Mesothelial cell of epicardium (in vitro differentiated cells): ENCODE measurements at regions not wholly inside any gene's neighbourhood (a gene's known extent, or its start where the extent isn't known, plus 50 kb on each side); places are given as distances from the start of the nearest gene placed in this dataset.
A peak's percentile ranks its signal among the peaks of the same experiment; 100 is the strongest.

Source experiments
- DNase-seq, 2 experiments: peaks; one replicate each; pipeline ENCODE4 v3.0.0; 2021; ENCODE audit warnings: low spot score in 2 of 2; ENCODE audit not compliant: unreplicated experiment in 2 of 2
- H3K27ac Mint-ChIP-seq: 2 replicates; pipeline ENCODE4 v1.8.0; 2021; ENCODE audit warnings: mixed read lengths
- H3K27me3 Mint-ChIP-seq: 2 replicates; pipeline ENCODE4 v1.8.0; 2021; ENCODE audit warnings: low read depth, mixed read lengths
- H3K36me3 Mint-ChIP-seq: 2 replicates; pipeline ENCODE4 v1.8.0; 2021; ENCODE audit warnings: mixed read lengths
- H3K4me1 Mint-ChIP-seq: 2 replicates; pipeline ENCODE4 v1.8.0; 2021; ENCODE audit warnings: mixed read lengths
- H3K4me3 Mint-ChIP-seq: 2 replicates; pipeline ENCODE4 v1.8.0; 2021; ENCODE audit warnings: mild to moderate bottlenecking, moderate library complexity, mixed read lengths
- H3K9me3 Mint-ChIP-seq: 2 replicates; pipeline ENCODE4 v1.8.0; 2021; ENCODE audit warnings: mixed read lengths
- TF ChIP-seq, protein P1 (sequence below): fragments of 200-600 bp; sonication (generic); IDR thresholded peaks from one replicate; pipeline ENCODE4 v1.5.0; 2021; ENCODE audit warnings: antibody characterized with exemption; ENCODE audit not compliant: unreplicated experiment

DNA sequence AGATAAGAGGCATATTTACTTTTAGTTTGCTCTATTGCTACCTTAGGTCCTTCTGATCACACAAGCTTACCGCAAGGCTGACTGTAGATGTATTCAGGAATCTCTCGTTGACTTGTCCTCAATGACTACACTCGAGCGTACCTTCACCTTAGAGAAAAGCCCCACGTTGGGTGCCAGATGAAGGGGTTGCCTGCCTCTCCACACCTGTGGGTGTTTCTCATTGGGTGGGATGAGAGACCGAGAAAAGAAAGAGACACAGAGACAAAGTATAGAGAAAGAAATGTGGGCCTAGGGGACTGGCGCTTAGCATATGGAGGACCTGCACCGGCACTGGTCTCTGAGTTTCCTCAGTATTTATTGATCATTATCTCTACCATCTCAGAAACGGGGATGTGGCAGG lies 51.8 kb downstream of the ASCL4 start:
- H3K27ac Mint-ChIP-seq: no peak overlapping the region
- H3K27me3 Mint-ChIP-seq: peaks cover 20% of the 10 kb centered on the region
- TF ChIP-seq, protein P1, sequence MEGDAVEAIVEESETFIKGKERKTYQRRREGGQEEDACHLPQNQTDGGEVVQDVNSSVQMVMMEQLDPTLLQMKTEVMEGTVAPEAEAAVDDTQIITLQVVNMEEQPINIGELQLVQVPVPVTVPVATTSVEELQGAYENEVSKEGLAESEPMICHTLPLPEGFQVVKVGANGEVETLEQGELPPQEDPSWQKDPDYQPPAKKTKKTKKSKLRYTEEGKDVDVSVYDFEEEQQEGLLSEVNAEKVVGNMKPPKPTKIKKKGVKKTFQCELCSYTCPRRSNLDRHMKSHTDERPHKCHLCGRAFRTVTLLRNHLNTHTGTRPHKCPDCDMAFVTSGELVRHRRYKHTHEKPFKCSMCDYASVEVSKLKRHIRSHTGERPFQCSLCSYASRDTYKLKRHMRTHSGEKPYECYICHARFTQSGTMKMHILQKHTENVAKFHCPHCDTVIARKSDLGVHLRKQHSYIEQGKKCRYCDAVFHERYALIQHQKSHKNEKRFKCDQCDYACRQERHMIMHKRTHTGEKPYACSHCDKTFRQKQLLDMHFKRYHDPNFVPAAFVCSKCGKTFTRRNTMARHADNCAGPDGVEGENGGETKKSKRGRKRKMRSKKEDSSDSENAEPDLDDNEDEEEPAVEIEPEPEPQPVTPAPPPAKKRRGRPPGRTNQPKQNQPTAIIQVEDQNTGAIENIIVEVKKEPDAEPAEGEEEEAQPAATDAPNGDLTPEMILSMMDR: no peak
- DNase-seq: no peak
- peaks cover 48% of the 10 kb centered on the region for H3K9me3 Mint-ChIP-seq
- peaks cover 2% of the 10 kb centered on the region for H3K36me3 Mint-ChIP-seq
- H3K4me1 Mint-ChIP-seq: no peaks in the 10 kb centered on the region
- H3K4me3 Mint-ChIP-seq: no peak overlapping the region

DNA sequence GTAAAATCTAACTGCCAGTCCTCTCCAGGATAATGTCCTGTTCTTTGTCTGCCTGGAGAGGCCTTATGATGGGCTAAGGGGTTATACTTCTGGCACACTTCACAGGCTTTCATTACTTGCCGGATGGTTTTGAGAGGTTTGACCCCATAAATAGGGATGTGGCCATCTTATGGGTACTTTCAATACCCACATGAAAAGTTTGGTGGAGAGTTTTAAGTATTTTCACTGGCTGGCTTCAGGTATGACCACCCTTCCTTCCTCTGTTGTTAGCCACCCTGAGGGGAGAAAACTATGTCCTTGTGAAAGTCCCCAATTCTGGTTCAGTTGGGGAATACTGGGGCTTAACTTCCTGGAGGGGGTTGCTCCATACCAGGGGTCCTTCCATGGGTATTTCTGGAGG lies 54.8 kb downstream of the ASCL4 start:
- Mint-ChIP-seq H3K4me3 (no peak overlapping the region), H3K36me3 (peaks cover 2% of the 10 kb centered on the region), H3K27me3 (peaks cover 37% of the 10 kb centered on the region), H3K4me1 (no peaks in the 10 kb centered on the region), H3K9me3 (peaks cover 38% of the 10 kb centered on the region), H3K27ac (no peak overlapping the region)
- no peak for DNase-seq
- TF ChIP-seq, protein P1: no peak

DNA sequence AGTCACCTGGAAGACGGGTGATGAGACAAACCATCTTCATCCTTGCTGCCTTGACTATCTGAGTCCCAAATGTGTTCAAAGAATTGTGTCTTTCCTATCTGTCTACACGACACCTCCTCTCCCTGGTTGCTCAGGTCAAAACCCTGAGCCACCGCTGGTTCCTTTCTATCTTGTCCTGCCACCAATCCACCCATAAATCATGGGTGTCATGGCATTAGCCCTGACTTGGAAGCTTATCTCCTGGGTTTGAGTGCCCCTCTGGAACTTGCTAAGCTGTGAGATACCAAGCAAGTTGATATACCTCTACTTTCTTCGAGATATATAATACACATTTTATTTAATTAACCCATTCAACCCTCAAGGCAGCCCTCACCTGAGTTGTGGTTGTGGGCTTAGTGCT lies 57.9 kb downstream of the ASCL4 start:
- H3K4me3 Mint-ChIP-seq: no peak overlapping the region
- no peaks in the 10 kb centered on the region for H3K36me3 Mint-ChIP-seq
- H3K9me3 Mint-ChIP-seq: peaks cover 10% of the 10 kb centered on the region
- no peak overlapping the region for H3K27ac Mint-ChIP-seq
- TF ChIP-seq, protein P1: no peak
- H3K27me3 Mint-ChIP-seq: peaks cover 64% of the 10 kb centered on the region
- no peaks in the 10 kb centered on the region for H3K4me1 Mint-ChIP-seq
- no peak for DNase-seq

DNA sequence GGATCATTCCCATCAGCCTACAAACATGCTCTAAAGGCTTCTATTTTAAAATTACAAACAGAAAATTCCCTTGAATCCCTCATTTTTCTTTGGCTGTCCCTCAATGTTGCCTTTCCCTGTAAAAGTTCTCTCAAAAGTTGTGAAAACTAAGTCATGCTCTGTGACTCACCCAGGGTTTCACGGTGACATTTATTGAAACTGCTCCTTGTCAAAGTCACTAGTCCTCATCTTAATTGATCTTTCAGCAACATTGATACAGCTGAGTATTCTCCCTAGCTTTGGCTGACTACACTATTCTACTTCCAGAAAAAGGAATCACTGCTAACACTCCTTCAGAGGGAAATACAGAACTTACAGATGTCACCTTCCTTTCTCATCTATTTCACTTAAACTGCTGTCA lies 65.7 kb downstream of the ASCL4 start:
- Mint-ChIP-seq H3K36me3 (no peaks in the 10 kb centered on the region), H3K4me1 (peaks cover 4% of the 10 kb centered on the region), H3K27ac (no peak overlapping the region), H3K9me3 (no peaks in the 10 kb centered on the region), H3K4me3 (no peak overlapping the region), H3K27me3 (peaks cover 90% of the 10 kb centered on the region)
- TF ChIP-seq, protein P1: no peak
- no peak for DNase-seq

DNA sequence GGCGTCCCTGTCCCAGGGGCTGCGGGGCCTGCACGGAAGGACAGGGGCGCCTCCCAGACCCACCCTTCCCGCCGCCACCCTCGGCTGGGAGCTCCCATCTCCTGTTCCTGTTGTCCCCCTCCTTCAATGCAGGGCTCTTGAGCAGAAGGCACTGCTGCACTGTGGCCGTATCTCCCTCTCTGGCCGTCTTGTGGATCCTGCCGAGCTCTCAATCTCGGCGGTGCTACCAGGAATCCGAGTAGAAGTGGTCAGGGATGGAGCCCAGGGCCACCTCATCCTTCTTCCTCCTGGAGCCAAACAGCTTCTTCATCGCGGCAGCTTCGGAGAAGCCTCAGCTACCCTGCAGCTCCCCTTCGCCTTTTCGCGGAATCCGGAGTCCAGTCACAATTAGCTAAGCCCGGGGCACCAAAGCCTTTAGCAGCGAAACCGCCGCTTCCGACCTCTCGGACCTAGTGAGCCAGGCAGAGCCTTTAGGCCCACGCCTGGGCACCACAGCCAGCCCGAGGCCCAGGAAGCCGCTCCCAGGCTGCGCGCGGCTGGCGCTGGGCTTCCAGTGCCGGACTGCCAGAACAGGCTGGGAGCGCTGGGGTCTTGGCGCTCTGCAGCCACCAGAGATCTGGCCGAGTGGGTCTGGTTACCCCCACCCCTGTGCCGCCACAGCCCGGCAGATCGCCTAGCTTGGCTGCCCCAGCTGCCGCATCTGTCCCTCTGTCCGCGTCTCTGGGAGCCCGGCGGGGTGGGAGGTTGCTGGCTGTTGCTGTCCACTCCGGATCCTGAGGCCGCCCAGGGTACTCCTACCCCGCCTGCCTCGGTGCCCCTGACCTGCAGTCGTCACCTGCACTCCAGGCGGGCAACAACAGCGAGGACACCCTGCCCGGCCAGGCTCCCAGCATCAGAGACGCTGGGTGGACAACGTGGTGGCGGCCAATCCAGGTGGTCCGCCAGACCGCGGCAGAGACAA lies 69.1 kb downstream of the ASCL4 start:
- peak overlapping the region; percentile 44 for H3K4me3 Mint-ChIP-seq
- no peak for DNase-seq
- TF ChIP-seq, protein P1: no peak
- no peaks in the 10 kb centered on the region for H3K9me3 Mint-ChIP-seq
- H3K4me1 Mint-ChIP-seq: peaks cover 4% of the 10 kb centered on the region
- peaks cover 94% of the 10 kb centered on the region for H3K27me3 Mint-ChIP-seq
- no peaks in the 10 kb centered on the region for H3K36me3 Mint-ChIP-seq
- no peak overlapping the region for H3K27ac Mint-ChIP-seq
